PC-9 (cell line): ENCODE measurements at regions not wholly inside any gene's neighbourhood (a gene's known extent, or its start where the extent isn't known, plus 50 kb on each side); places are given as distances from the start of the nearest gene placed in this dataset.
"Not testable (repeated sequence)": the region's sequence is repeated elsewhere in the genome, so short reads cannot be mapped to it uniquely, and the experiment has no call there.

ENCODE experiments used
- EZH2 ChIP-seq: fragments of 200-600 bp; sonication (generic); IDR thresholded peaks from 2 replicates; pipeline ENCODE4 v1.8.0; 2017; ENCODE audit warnings: antibody characterized with exemption, low read depth
- TF ChIP-seq, protein P1 (sequence below): fragments of 200-600 bp; sonication (generic); conservative IDR thresholded peaks from 2 replicates; pipeline ENCODE4 v1.6.1; 2017; ENCODE audit warnings: mixed run types, antibody characterized with exemption, mild to moderate bottlenecking, moderate library complexity

- TF ChIP-seq, protein P1, sequence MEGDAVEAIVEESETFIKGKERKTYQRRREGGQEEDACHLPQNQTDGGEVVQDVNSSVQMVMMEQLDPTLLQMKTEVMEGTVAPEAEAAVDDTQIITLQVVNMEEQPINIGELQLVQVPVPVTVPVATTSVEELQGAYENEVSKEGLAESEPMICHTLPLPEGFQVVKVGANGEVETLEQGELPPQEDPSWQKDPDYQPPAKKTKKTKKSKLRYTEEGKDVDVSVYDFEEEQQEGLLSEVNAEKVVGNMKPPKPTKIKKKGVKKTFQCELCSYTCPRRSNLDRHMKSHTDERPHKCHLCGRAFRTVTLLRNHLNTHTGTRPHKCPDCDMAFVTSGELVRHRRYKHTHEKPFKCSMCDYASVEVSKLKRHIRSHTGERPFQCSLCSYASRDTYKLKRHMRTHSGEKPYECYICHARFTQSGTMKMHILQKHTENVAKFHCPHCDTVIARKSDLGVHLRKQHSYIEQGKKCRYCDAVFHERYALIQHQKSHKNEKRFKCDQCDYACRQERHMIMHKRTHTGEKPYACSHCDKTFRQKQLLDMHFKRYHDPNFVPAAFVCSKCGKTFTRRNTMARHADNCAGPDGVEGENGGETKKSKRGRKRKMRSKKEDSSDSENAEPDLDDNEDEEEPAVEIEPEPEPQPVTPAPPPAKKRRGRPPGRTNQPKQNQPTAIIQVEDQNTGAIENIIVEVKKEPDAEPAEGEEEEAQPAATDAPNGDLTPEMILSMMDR = not testable (repeated sequence)
- TF ChIP-seq EZH2 = not testable (repeated sequence)
Observed at GRCh38 chr16:29288711-29289474, 117.6 kb downstream of the NPIPB11 start.
